Cardiac muscle cell (in vitro differentiated cells and primary cell): ENCODE measurements at regions not wholly inside any gene's neighbourhood (a gene's known extent, or its start where the extent isn't known, plus 50 kb on each side); places are given as distances from the start of the nearest gene placed in this dataset.

Source experiments
- DNase-seq, 2 donors: peaks; one replicate each; pipeline versions ENCODE4 v3.0.0 to v3.0.0-alpha.2; 2010 to 2017; ENCODE audit warnings: low read depth in 1 of 2, low spot score in 1 of 2
- H3K27ac ChIP-seq: fragments of 200-600 bp; sonication (generic); 2 replicates; pipeline ENCODE4 v1.5.1; 2016
- H3K27me3 ChIP-seq: fragments of 200-600 bp; sonication (generic); 2 replicates; pipeline ENCODE4 v1.6.0; 2016; ENCODE audit warnings: control low read depth
- H3K36me3 ChIP-seq: fragments of 200-600 bp; sonication (generic); 2 replicates; pipeline ENCODE4 v1.5.1; 2016; ENCODE audit warnings: control low read depth
- H3K4me1 ChIP-seq: fragments of 200-600 bp; sonication (generic); 2 replicates; pipeline ENCODE4 v1.8.1; 2017; ENCODE audit warnings: low read depth, mild to moderate bottlenecking, mixed run types
- H3K4me3 ChIP-seq: fragments of 200-600 bp; sonication (generic); 2 replicates; pipeline ENCODE4 v1.5.1; 2016; ENCODE audit warnings: mild to moderate bottlenecking
- H3K9me3 ChIP-seq: fragments of 200-600 bp; sonication (generic); 2 replicates; pipeline ENCODE4 v1.5.1; 2017; ENCODE audit warnings: low read depth, mild to moderate bottlenecking, control low read depth
- TF ChIP-seq, protein P1 (sequence below): IDR thresholded peaks from 2 replicates; pipeline ENCODE4 v1.5.1; 2012; ENCODE audit warnings: low read depth, mild to moderate bottlenecking, low read length

DNA sequence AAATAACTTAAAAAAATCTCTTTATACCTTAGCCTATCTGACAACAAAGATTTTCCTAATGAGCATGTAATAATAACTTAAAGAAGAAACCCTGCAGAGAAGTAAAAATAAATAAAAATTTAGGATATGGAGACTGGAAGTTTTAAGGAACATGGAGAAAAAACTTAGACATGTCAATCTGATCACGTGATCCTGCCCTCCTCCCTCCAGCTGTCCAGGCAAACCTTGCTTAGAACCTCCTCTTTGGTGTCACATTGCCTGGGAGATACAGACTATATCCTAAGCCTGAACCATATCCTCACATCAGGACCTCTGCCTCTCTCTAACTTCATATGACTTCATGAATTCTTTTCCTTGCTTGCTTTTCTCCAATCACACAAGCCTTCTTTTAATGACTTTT, 275.5 kb downstream of the CNTN3 start:
- TF ChIP-seq, protein P1, sequence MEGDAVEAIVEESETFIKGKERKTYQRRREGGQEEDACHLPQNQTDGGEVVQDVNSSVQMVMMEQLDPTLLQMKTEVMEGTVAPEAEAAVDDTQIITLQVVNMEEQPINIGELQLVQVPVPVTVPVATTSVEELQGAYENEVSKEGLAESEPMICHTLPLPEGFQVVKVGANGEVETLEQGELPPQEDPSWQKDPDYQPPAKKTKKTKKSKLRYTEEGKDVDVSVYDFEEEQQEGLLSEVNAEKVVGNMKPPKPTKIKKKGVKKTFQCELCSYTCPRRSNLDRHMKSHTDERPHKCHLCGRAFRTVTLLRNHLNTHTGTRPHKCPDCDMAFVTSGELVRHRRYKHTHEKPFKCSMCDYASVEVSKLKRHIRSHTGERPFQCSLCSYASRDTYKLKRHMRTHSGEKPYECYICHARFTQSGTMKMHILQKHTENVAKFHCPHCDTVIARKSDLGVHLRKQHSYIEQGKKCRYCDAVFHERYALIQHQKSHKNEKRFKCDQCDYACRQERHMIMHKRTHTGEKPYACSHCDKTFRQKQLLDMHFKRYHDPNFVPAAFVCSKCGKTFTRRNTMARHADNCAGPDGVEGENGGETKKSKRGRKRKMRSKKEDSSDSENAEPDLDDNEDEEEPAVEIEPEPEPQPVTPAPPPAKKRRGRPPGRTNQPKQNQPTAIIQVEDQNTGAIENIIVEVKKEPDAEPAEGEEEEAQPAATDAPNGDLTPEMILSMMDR, result no peak
- H3K27ac ChIP-seq, result no peak overlapping the region

DNA sequence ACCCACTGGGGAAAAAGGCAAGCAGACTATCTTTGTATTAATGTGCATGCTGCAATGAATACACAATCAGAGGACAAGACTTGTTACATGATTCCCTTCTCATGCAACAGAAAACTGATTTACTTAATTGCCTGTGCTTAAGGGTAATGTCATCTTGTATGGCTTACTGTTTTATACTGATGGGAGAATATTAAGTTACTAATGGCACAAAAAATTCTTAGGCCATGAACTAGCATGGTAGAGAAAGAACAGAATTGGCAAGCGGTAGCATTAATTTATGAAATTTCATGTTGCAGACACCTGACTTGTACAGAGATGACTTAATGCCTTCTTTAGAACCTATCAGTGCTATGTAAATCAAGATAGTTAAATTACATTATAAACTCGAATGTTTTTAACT, 282.3 kb downstream of the CNTN3 start:
- Histone ChIP-seq H3K9me3 (no peaks in the 10 kb centered on the region), H3K27ac (no peak overlapping the region), H3K36me3 (no peaks in the 10 kb centered on the region), H3K4me3 (no peak overlapping the region), H3K27me3 (no peaks in the 10 kb centered on the region), H3K4me1 (no peaks in the 10 kb centered on the region)
- DNase-seq, result no peak
- TF ChIP-seq, protein P1, result no peak

More for the DNA sequence above, 275.5 kb downstream of the CNTN3 start:
- no peak overlapping the region for H3K4me3 ChIP-seq
- no peaks in the 10 kb centered on the region for H3K4me1 ChIP-seq
- no peaks in the 10 kb centered on the region for H3K36me3 ChIP-seq
- DNase-seq, result no peak
- no peaks in the 10 kb centered on the region for H3K9me3 ChIP-seq
- no peaks in the 10 kb centered on the region for H3K27me3 ChIP-seq

DNA sequence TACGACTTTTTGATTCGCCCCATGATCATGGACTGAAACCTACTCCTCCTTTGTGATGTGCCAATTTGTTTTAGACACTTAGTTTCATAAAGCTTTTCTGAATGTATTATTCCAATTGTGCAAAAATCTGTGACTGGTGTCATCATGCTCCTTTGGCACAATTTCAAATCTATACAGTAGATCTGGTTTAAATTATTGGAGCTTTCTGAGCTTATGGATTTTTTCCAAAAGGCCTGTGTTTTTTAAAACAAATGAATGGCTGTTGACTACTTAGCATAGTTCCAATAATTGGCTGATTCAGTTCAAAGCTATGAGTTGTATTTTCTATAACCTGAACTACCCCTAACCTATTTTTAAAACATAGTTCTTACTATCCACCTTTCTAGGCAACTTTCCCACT, 282.7 kb downstream of the CNTN3 start:
- no peak overlapping the region for H3K4me3 ChIP-seq
- H3K36me3 ChIP-seq, result no peaks in the 10 kb centered on the region
- TF ChIP-seq, protein P1, result no peak
- H3K9me3 ChIP-seq, result no peaks in the 10 kb centered on the region
- H3K27ac ChIP-seq, result no peak overlapping the region
- H3K27me3 ChIP-seq, result no peaks in the 10 kb centered on the region
- no peaks in the 10 kb centered on the region for H3K4me1 ChIP-seq
- no peak for DNase-seq

DNA sequence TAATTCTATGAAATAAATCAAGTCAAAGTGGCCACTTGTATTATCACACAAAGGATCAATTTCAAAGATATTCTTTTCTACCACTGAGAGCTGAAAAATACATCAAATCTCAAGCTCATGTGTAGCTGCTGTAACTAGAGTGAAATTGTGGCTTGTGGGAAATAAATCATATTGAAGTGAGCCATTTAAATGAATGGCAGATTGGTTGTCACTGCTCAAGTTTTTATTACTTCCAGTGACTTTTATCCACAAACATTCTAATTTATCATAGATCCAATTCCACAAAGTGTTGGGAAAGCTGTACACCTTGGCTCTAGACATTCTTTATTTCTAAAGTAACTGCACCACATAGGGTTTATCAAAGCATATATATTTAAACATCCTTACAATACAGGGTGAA, 285.4 kb downstream of the CNTN3 start:
- Histone ChIP-seq H3K4me1 (no peaks in the 10 kb centered on the region), H3K27ac (no peak overlapping the region), H3K4me3 (no peak overlapping the region), H3K27me3 (no peaks in the 10 kb centered on the region), H3K9me3 (no peaks in the 10 kb centered on the region), H3K36me3 (no peaks in the 10 kb centered on the region)
- TF ChIP-seq, protein P1, result no peak
- DNase-seq, result no peak

DNA sequence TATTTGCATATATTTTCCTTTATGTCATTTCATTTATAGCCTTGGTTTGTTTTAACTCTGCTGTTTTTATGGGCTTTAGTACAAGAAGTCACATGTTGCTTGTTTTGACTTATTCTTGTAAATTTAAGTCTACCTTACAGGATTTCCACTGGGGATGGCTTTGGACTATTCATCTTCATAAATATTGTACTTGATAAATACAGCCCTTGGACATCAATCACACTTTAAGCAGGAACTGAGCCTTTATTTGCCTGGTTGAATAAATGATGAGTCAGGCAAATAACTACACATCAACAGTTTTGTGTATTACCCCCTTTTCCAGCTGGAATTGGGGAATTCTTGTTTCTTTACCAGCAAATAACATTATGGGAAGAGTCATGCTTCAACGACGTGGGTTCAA, 286.0 kb downstream of the CNTN3 start:
- Histone ChIP-seq H3K4me3 (no peak overlapping the region), H3K4me1 (no peaks in the 10 kb centered on the region), H3K27me3 (no peaks in the 10 kb centered on the region), H3K27ac (no peak overlapping the region), H3K36me3 (no peaks in the 10 kb centered on the region), H3K9me3 (no peaks in the 10 kb centered on the region)
- no peak for DNase-seq
- TF ChIP-seq, protein P1, result no peak

DNA sequence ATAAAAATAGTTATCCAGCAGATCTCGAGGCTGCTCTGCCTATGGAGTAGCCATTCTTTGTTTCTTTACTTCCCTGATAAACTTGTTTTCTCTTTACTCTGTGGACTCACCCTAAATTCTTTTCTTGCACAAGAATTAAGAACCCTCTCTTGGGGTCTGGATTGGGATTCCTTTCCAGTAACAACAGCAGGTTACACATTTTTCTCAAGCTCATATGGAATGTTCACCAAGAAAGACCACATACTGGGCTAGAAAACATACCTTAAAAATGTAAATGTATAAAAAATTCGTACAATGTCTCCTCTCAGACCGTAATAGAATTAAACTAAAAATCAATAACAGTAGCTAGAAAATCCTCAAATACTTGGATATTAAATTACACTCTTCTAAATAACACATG, 299.2 kb downstream of the CNTN3 start:
- no peak overlapping the region for H3K4me3 ChIP-seq
- no peak for DNase-seq
- TF ChIP-seq, protein P1, result no peak
- no peaks in the 10 kb centered on the region for H3K9me3 ChIP-seq
- no peaks in the 10 kb centered on the region for H3K27me3 ChIP-seq
- no peaks in the 10 kb centered on the region for H3K36me3 ChIP-seq
- H3K4me1 ChIP-seq, result no peaks in the 10 kb centered on the region
- no peak overlapping the region for H3K27ac ChIP-seq
